HG03064 (cell line): ENCODE measurements at regions not wholly inside any gene's neighbourhood (a gene's known extent, or its start where the extent isn't known, plus 50 kb on each side); places are given as distances from the start of the nearest gene placed in this dataset.

Experiments
- ATAC-seq: cut with Tn5 transposase; IDR thresholded peaks from one replicate; pipeline ENCODE4 v1.9.1; 2021; ENCODE audit warnings: low read depth; ENCODE audit not compliant: unreplicated experiment

GRCh38 chr16:62503073-62503472, 466.8 kb upstream of the CDH8 start:
- ATAC-seq, result no peak

DNA sequence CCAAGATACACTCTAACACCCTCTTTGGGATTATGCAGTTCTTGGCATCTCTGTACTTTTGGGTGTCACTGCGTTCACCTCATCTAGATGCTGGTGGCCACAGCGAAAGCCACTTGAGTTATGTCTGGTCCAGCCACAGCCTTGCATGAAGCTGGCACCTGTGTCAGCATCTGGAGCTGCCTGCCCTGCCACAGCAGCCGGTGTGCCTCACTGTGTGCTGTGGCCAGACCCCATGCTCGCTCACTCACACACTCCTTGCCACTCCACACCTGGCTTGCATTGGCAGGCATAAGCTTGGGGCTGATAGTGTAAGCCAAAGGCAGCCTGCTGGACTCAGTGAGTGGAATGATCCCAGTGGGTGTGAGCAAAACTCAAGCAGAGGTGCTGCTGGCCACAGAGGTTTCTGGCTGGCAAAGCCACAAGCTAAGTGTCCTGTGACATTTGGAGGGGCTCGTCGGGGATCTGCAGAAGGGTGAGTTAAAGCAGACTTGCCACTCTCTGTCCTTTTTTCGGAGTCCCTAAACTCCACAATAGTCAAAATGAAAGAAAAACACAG, 442.7 kb upstream of the CDH8 start:
- no peak for ATAC-seq

- ATAC-seq, result no peak
Measured at GRCh38 chr16:62477796-62478195, 441.6 kb upstream of the CDH8 start.

GRCh38 chr16:62475573-62475972, 439.3 kb upstream of the CDH8 start:
- no peak for ATAC-seq

DNA sequence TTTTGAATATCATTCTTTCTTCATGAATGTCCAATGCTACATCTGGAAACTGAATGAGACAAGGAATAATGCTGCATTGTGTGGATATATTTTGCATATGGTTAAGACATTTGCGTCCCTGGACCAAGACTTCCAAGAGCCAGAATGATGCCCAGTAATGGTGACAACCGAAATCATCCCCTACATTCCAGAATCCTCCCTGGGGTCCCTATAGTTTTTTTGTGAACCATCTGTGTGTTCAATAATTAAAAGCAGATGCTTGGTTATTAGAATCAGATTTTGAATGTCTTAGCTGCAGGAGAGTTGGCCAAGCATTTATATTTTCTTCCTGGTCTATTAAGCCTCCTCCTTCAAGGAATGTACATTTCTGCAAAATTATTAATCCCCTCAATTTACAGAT, 426.7 kb upstream of the CDH8 start:
- ATAC-seq, result no peak

- no peak for ATAC-seq
Measured at GRCh38 chr16:62450291-62450690, 414.1 kb upstream of the CDH8 start.

- ATAC-seq, result no peak
Measured at GRCh38 chr16:62445909-62446308, 409.7 kb upstream of the CDH8 start.

GRCh38 chr16:62424206-62424605, 388.0 kb upstream of the CDH8 start:
- ATAC-seq, result no peak

- no peak for ATAC-seq
Measured at GRCh38 chr16:62408760-62409159, 372.5 kb upstream of the CDH8 start.

DNA sequence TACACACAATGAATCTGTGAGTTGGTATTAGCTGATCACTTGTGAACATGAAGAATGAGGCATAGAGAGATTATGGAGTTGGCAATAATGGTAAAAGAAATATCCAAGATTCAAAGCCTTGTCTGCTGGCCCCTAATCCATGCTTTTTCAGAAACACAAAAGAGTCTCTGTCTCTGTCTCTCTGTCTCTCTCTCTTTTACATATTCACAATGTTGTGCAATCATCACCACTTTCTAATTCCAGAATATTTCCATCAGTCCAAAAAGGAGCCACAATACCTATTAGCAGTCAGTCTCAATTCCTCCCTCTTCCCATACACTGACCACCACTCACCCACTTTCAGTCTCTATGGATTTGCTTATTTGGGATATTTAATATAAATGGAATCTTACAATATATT, 370.1 kb upstream of the CDH8 start:
- no peak for ATAC-seq

- ATAC-seq, result no peak
Measured at GRCh38 chr16:62404842-62405611, 368.8 kb upstream of the CDH8 start.

- no peak for ATAC-seq
Measured at GRCh38 chr16:62392698-62393097, 356.5 kb upstream of the CDH8 start.

DNA sequence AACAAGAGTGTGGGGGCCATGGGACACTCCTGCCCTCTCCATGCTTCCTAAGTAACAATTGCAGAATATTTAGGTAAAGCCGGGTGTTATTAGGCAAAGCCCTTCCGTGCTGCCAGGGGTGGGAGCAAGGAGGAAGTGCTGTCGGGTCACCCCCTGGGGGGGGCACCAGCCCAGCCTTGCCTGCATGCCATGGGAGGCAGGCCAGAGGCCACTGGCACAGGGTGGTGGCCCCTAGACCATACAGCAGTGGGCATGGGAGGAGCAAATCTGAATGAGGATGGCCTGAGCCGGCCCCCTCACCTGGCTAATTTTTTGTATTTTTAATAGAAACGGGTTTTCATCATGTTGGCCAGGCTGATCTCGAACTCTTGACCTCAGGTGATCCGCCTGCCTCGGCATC, 355.7 kb upstream of the CDH8 start:
- no peak for ATAC-seq

GRCh38 chr16:62391134-62391533, 354.9 kb upstream of the CDH8 start:
- ATAC-seq, result no peak

DNA sequence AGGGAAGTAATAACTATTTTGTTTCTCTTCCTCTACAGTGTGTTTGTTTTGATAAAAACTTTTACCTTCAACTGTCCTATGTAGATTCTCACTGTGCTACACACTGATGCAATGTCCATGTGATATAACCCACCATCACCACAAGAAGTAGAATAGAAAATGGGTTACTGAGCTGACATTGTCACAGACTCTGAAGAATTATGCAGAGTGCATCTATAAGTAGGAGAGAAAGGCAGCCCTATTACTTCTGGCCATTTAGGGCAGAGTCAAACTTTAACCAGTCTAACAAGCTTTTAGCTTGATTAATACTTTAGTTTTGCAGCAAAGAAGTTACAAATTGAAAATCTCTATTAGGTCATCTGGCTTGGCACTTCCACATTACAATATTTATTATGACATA, 354.0 kb upstream of the CDH8 start:
- no peak for ATAC-seq

GRCh38 chr16:62386411-62386810, 350.2 kb upstream of the CDH8 start:
- no peak for ATAC-seq

DNA sequence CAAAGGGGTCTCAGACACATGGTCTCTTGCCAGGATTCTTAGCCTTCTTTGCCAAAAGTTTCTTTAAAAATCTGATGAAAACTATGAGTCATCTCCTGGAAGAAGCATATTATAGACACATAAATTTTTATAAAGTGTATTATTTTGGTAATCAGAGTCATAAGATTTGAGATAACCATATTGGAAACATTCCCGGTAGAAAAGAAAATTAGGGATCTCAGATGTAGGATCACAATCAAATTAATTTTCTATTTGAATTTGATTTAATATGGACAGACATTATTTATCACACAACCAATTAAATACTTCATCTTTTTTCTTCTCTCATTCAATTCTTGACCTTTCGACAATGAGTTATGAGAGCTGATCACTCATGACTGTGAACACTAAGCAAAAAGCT, 347.7 kb upstream of the CDH8 start:
- no peak for ATAC-seq

DNA sequence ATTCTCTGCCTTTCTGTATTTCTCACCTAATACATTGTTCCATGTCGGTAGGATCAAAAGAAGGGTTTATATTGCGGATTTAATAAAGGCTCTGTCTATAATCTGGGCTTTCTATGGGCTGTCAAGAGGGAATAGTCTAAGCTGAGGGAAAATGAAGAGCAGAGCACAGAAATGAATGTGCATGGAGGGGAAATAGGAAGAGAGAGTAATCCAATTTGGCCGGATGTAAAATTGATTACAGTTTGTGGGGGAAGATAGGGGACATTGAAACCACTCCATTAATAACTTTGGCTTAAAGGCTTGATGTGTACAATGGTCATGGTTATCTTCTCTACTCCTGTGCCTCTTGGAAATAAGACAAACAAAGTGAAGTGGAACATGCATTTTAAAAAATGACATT, 334.2 kb upstream of the CDH8 start:
- ATAC-seq, result no peak

DNA sequence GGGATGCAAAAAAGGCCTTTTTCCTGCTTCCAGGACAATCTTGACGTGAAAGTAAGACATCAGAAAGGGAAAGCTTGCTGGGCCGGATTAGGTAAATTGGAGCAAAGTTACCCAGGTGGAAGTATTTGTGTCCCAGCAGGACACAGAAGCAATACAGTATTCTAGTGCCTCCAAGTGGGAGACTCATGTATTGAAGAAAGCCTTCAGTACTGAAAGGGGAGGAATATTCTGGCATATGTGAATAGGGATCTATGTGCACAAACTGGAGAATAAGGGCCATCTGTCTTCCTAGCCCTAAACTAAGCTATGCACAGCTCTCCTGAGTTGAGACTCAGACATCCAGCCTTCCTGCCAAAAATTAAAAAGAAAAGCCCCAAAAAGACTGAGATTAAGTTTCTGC, 327.3 kb upstream of the CDH8 start:
- ATAC-seq, result no peak

DNA sequence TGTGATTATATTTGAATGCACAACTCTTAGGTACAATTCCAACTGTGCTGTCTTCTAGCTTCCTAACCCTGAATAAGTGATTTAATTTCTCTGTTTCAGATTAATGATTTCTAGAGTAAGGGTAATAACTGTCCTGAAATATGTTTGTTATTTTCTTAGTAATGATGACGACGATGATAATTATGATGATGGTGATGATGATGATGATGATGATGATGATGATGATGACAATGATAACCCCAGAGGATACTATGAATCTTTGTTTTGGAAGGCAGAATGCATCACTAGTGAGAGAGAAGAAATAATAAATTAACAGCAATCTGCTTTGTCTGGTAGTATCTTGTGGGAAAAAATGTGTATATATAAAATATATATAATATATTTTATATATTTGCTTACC, 317.1 kb upstream of the CDH8 start:
- no peak for ATAC-seq

GRCh38 chr16:62342216-62342615, 306.0 kb upstream of the CDH8 start:
- ATAC-seq, result no peak

DNA sequence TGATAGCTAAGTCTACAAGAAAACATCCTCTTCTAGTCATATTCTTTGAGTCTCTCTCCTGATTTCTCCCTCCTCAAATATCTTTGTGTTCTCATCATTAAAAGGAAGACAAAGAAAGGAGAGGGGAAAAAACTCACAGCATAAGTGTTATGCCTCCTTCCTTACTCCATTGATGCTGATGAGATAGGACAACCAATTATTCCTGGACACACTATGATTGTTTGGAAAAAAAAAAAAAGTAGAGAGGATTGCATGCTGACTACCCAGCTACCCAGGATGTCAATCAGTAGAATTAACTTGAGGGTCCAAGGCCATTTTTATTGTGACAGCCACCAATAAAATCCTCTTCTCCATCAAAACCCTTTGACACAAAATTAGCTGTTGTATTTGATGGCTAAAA, 299.1 kb upstream of the CDH8 start:
- ATAC-seq, result no peak

DNA sequence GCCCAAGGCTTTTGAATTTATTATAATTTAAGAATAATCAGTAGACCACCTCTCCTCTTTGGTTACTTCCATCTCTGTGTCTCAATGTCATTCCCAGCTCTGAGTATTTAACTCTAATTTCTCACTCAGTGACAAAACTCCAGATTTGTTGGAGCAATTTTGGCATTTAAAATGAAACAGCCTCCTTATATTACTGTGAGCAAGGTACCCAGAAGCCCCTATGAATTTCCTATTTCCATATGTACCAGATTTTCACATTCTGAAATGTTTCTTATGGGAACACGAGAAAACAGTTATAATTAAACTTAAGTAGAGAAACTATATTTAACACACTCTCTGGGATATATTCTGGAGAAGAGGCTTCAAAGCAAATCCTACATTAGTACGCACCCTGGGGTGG, 285.4 kb upstream of the CDH8 start:
- ATAC-seq, result no peak
